Kidney epithelial cell (primary cell): ENCODE measurements at regions not wholly inside any gene's neighbourhood (a gene's known extent, or its start where the extent isn't known, plus 50 kb on each side); places are given as distances from the start of the nearest gene placed in this dataset.

Experiments
- DNase-seq: peaks from one replicate; pipeline ENCODE4 v3.0.0-alpha.2; 2010; ENCODE audit warnings: low read depth
- H3K27me3 ChIP-seq: 2 replicates; pipeline ENCODE4 v1.6.0; 2011; ENCODE audit warnings: low read length; ENCODE audit not compliant: control insufficient read depth, insufficient read depth
- H3K36me3 ChIP-seq: 2 replicates; pipeline ENCODE4 v1.5.1; 2011; ENCODE audit warnings: low read length; ENCODE audit not compliant: control insufficient read depth, insufficient read depth
- H3K4me3 ChIP-seq: 2 replicates; pipeline ENCODE4 v1.5.1; 2011; ENCODE audit warnings: low read depth, mild to moderate bottlenecking, control low read depth, low read length
- TF ChIP-seq, protein P1 (sequence below): IDR thresholded peaks from 2 replicates; pipeline ENCODE4 v1.5.1; 2011; ENCODE audit warnings: mild to moderate bottlenecking, moderate library complexity, low read length, control low read depth, inconsistent platforms; ENCODE audit not compliant: insufficient read depth, poor library complexity, severe bottlenecking

DNA sequence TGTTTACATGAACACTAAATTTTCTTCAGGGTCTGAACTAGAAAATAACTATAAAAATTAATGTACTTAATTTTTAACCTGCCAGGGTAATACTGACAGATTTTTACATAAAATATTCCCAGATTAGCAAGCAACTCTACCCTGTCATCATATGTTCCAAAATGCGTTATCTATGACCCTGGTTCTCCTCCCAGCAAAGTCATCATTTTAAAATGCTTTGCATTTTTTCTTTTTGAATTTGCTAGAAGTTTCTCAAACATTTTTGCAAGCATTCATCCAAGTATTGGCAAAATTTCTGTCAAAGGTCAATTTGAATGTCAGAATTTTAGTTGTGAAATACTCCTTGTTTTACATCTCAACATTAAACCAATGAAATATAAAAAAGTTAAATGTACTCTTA, 144.5 kb upstream of the FTMT start:
- H3K36me3 ChIP-seq, result no peaks in the 10 kb centered on the region

DNA sequence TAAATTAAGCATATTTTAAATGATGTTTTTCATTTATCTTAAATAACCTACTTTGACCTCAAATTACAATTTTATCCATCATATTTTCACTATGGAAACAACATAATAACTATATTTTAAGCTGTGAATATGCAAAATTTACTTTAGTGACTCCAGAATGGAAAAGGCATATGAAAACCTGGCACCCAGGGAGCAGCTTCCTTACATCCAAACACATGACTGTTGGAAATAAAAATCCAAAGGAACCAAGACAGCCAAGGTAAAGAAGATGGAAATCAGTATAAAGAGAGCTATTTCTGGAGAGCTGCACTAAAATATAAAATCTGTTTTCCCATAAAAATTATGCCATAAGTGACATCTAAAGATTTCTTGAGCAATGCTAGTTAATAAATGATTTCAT, 140.3 kb upstream of the FTMT start:
- no peak overlapping the region for H3K4me3 ChIP-seq
- DNase-seq, result no peak
- H3K36me3 ChIP-seq, result no peaks in the 10 kb centered on the region
- TF ChIP-seq, protein P1, sequence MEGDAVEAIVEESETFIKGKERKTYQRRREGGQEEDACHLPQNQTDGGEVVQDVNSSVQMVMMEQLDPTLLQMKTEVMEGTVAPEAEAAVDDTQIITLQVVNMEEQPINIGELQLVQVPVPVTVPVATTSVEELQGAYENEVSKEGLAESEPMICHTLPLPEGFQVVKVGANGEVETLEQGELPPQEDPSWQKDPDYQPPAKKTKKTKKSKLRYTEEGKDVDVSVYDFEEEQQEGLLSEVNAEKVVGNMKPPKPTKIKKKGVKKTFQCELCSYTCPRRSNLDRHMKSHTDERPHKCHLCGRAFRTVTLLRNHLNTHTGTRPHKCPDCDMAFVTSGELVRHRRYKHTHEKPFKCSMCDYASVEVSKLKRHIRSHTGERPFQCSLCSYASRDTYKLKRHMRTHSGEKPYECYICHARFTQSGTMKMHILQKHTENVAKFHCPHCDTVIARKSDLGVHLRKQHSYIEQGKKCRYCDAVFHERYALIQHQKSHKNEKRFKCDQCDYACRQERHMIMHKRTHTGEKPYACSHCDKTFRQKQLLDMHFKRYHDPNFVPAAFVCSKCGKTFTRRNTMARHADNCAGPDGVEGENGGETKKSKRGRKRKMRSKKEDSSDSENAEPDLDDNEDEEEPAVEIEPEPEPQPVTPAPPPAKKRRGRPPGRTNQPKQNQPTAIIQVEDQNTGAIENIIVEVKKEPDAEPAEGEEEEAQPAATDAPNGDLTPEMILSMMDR, result no peak
- no peaks in the 10 kb centered on the region for H3K27me3 ChIP-seq

More for the DNA sequence above, 144.5 kb upstream of the FTMT start:
- no peak for DNase-seq
- TF ChIP-seq, protein P1, result no peak
- Histone ChIP-seq H3K27me3 (no peaks in the 10 kb centered on the region), H3K4me3 (no peak overlapping the region)

DNA sequence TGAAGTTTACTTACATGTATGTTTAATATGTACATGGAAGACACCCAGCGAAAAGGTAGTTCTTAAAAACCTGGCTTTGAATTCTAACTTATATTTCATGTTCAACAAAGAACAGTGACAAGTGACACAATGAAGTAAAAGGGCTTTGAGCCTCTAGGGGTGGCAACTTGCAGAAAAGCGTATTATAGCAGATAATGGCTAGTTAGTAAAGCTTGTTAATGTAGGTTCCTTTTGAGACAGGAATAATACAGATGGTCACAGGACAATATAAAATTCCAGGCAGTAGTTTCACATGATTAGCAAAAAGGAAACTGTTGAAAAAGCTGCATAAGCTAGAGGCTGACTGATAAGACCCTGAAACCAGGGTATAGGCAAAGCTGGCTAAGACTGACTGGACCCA, 132.4 kb upstream of the FTMT start:
- TF ChIP-seq, protein P1, result no peak
- H3K36me3 ChIP-seq, result no peaks in the 10 kb centered on the region
- DNase-seq, result no peak
- no peak overlapping the region for H3K4me3 ChIP-seq
- H3K27me3 ChIP-seq, result no peaks in the 10 kb centered on the region

DNA sequence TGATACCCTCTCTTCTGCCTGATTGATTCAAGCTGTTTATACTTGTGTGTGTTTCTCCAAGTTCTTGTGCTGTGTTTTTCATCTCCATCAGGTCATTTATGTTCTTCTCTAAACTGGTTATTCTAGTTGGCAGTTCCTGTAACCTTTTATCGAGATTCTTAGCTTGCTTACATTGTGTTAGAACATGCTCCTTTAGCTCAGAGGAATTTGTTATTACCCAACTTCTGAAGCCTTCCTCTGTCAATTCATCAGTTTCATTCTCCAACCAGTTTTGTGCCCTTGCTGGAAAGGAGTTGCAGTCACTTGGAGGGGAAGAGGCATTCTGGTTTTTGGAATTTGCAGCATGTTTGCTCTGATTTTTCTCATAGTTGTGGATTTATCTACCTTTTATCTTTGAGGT, 126.2 kb upstream of the FTMT start:
- Histone ChIP-seq H3K36me3 (no peaks in the 10 kb centered on the region), H3K27me3 (no peaks in the 10 kb centered on the region), H3K4me3 (no peak overlapping the region)
- TF ChIP-seq, protein P1, result no peak
- no peak for DNase-seq

DNA sequence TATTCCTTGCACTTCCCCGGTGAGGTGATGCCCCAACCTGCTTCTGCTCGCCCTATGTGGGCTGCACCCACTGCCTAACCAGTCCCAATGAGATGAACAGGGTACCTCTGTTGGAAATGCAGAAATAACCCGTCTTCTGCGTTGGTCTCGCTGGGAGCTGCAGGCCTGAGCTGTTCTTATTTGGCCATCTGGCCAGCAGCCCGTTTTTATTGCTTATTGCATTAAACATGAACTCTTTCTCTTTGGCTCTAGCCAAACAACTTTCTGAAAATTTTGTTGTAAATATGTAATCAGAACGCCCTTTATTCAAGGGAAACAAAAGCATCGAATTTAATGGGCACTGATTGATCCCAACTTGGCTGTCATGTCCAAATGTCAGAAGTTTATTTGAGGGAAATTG, 124.7 kb upstream of the FTMT start:
- H3K36me3 ChIP-seq, result no peaks in the 10 kb centered on the region
- TF ChIP-seq, protein P1, result no peak
- no peaks in the 10 kb centered on the region for H3K27me3 ChIP-seq

DNA sequence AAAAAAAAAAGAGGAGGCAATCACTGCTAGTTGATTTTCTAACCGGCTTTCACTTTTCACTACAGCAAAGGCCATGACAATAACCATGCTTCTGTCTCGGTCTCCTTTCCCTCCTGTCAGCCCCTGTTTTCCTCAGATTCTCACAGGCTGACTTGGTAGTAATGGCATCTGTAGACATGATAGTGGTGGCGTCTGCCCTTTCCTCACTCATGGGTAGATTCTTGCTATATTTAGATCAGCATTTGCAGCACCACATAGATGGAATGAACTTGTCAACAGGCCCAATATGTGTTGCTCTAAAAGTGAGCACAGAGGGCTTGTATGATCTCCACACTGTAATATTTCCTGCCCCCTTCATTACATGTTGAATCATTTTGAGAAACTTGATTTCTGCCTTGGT, 120.3 kb upstream of the FTMT start:
- DNase-seq, result no peak
- TF ChIP-seq, protein P1, result no peak
- no peak overlapping the region for H3K4me3 ChIP-seq
- no peaks in the 10 kb centered on the region for H3K27me3 ChIP-seq
- H3K36me3 ChIP-seq, result no peaks in the 10 kb centered on the region

More for the DNA sequence above, 124.7 kb upstream of the FTMT start:
- no peak for DNase-seq
- H3K4me3 ChIP-seq, result no peak overlapping the region
